RWPE1 (cell line): ENCODE measurements at regions not wholly inside any gene's neighbourhood (a gene's known extent, or its start where the extent isn't known, plus 50 kb on each side); places are given as distances from the start of the nearest gene placed in this dataset.

Experiments used
- CTCF ChIA-PET: fragments of 350-600 bp; sonication (Branson Sonifier 250); formaldehyde crosslinking; extraction: SDS; loops from one replicate; lab custom pipeline; 2021; lab: Yijun Ruan, JAX
- POLR2A ChIA-PET: fragments of 400-600 bp; formaldehyde crosslinking; extraction: SDS; loops from one replicate; lab custom pipeline; 2020; ENCODE audit warnings: antibody characterized with exemption; ENCODE audit not compliant: low non-redundant PET; lab: Yijun Ruan, JAX
- DNase-seq: peaks from one replicate; pipeline ENCODE4 v3.0.0; 2012; ENCODE audit warnings: low spot score
- H3K27ac ChIP-seq: fragments of 450-650 bp; 2 replicates; pipeline ENCODE4 v1.5.1; 2017
- CTCF ChIP-seq: fragments of 450-650 bp; conservative IDR thresholded peaks from 2 replicates; pipeline ENCODE4 v1.5.1; 2017; ENCODE audit warnings: low read depth, mild to moderate bottlenecking

GRCh38 chr2:109065391-109065734 is 63.6 kb upstream of the SH3RF3 start:
- ChIA-PET POLR2A (no interaction called here), CTCF (no interaction called here)
- no peak overlapping the region for H3K27ac ChIP-seq
- no peak for DNase-seq
- TF ChIP-seq CTCF, result no peak

GRCh38 chr2:109064660-109065390 is 64.2 kb upstream of the SH3RF3 start:
- ChIA-PET CTCF (no interaction called here), POLR2A (no interaction called here)

GRCh38 chr2:109062859-109063700 is 65.9 kb upstream of the SH3RF3 start:
- no peak for DNase-seq
- CTCF ChIA-PET, result no interaction called here
- TF ChIP-seq CTCF, result no peak
- no peak overlapping the region for H3K27ac ChIP-seq
- POLR2A ChIA-PET, result no interaction called here

More at GRCh38 chr2:109064660-109065390, 64.2 kb upstream of the SH3RF3 start:
- no peak for TF ChIP-seq CTCF
- H3K27ac ChIP-seq, result no peak overlapping the region
- DNase-seq, result no peak

GRCh38 chr2:109062145-109062858 is 66.7 kb upstream of the SH3RF3 start:
- TF ChIP-seq CTCF, result no peak
- DNase-seq, result no peak
- ChIA-PET CTCF (no interaction called here), POLR2A (no interaction called here)
- H3K27ac ChIP-seq, result no peak overlapping the region

- no peak overlapping the region for H3K27ac ChIP-seq
- ChIA-PET CTCF (no interaction called here), POLR2A (no interaction called here)
- TF ChIP-seq CTCF, result no peak
- no peak for DNase-seq
Measured at GRCh38 chr2:109061736-109062135, 67.3 kb upstream of the SH3RF3 start.

- POLR2A ChIA-PET, result no interaction called here
- no peak for DNase-seq
- no peak overlapping the region for H3K27ac ChIP-seq
- CTCF ChIA-PET, result interaction anchor here (0.6 kb wide), 1 partner anchor 110 kb away, joined by 3 read pairs; no protein-coding TSS in a partner anchor
- TF ChIP-seq CTCF, result no peak
Measured at GRCh38 chr2:109060496-109060895, 68.5 kb upstream of the SH3RF3 start.
